Epidermal melanocyte (primary cell): ENCODE measurements at regions not wholly inside any gene's neighbourhood (a gene's known extent, or its start where the extent isn't known, plus 50 kb on each side); places are given as distances from the start of the nearest gene placed in this dataset.
"Not testable (repeated sequence)": the region's sequence is repeated elsewhere in the genome, so short reads cannot be mapped to it uniquely, and the experiment has no call there.

ENCODE experiments used
- DNase-seq: peaks from one replicate; pipeline ENCODE4 v3.0.0; 2011; ENCODE audit warnings: low spot score; ENCODE audit not compliant: insufficient read length

- DNase-seq = no peak
These were observed 588.2 kb upstream of the ADGRL3 start for GRCh38 chr4:60611762-60612496.

- DNase-seq = no peak
These were observed 582.4 kb upstream of the ADGRL3 start for GRCh38 chr4:60617731-60618130.

DNA sequence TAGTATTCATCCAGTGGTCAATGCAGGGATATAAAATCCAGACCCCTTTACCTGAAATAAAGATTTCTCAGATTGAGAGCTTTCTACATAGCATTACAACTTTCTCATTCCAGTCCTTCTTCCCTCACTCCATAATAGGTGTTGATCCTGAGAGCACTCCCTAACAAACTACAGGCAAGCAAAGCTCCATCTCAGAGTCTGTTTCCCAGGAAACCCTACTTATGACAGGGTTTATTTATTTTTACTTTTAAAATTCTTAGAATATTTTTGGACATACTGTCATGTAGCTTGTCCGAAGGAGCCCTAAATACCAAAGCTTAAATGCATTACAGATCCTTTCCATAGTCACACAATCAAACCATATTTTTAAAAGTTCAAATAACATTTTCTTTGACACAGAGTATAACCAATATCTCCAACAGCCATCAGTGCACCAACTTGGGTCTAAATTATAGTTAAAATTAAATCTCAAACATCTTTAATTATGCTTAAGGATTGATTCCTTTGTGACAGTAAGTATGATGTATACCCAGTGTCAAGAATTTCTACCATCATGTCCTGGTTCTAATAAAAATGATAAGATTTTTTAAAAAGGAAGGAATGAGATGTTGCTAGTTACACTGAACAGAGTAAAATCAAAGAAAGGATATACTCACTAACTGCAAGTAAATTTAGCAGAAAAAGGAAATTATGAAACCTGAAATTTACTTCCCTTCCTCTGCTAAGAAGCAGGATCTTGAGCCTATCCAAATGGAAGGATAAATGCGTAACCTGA is 580.4 kb upstream of the ADGRL3 start:
- no peak for DNase-seq

- DNase-seq = no peak
These were observed 562.1 kb upstream of the ADGRL3 start for GRCh38 chr4:60637976-60638375.

GRCh38 chr4:60648774-60649173 is 551.4 kb upstream of the ADGRL3 start:
- no peak for DNase-seq

DNA sequence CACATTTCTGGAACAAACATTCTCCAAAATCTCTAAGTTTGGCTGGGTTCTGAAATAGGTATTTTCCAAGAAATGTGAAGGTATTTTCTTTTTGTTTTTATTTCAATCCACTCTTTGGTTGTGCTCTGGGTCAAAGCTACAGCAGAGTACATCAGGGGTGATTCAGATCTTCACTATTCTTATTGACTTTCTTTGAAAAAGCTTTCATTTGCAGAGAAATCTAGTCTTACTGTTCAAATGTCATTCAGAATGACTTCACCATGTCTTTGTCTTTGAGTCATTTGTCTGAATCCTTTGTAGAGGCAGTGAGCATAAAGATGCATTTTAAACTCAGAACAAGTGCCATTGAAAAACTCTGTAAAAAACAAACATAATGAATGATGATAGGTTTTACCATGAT is 547.2 kb upstream of the ADGRL3 start:
- no peak for DNase-seq

DNA sequence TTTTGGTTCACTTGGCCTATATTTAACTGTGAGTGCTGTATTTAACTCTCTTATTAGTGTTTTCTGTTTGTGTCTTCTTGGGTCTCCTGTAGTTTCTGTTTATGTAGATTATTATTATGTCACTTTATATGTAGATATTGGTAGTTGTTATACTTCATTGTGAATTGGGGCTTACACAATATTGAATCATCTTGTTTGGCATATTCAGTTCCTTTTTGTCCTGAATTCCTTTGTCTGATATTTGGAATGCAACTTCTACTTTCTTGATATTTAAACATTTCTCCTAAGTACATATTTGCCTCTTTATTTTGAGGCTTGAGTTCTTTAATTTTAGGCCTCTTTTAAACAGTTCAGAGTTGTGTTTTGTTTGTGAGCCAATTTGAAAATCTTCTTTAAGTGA is 544.8 kb upstream of the ADGRL3 start:
- no peak for DNase-seq

DNA sequence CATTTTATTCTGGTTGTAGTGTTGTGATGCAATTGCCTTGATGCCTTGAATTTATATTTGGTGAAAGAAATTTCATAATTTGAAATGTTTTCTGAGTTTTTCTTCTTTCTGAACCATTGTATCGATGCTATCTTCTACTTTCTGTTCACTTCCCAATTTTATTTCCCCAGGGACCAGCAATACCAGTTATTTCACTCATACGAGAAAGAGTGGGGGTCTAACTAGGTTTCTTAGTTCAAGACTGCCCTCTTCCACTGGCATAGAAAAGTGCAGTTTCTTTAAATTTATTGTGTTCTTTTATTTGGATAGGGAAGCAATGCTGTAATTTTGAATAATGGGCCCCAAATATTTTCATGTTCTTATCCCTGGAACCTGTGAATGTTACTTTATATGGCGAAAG is 544.0 kb upstream of the ADGRL3 start:
- DNase-seq = no peak

- DNase-seq = no peak
These were observed 543.1 kb upstream of the ADGRL3 start for GRCh38 chr4:60657041-60657440.

DNA sequence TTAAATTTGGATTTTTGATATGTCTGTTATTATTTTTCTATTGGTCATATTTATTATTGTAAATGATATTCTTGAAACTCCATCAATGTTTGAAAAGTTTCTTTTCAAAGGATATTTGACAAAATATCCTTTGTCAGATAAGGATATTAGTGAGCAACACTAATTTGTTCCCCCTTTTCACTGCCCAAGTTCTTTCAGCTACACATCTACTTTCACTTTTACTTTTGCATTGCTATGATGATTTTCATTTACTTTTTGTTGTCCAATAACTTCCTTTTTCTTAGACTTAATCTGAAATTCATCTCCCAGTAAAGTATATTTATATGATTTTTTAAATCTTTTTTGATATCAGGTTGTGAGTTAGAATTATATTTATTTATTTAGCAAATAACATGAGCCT is 542.3 kb upstream of the ADGRL3 start:
- DNase-seq = no peak

DNA sequence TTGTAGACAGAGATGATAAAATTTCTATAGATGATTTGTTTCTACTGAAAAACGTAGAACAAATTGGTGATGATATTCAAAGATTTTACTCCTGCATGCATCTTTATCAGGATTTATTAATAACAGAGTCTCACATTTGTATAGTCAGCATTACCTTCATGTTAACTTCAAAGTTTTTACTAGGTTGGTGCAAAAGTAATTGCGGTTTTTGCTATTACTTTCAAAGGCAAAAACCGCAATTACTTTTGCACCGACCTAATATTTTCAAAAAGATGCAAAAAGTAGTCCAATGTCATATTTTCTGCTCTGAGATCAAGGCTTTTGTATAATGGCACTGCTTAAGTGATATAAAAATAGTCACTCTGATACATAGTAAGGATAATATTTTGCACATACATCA is 536.4 kb upstream of the ADGRL3 start:
- no peak for DNase-seq

GRCh38 chr4:60682901-60683300 is 517.2 kb upstream of the ADGRL3 start:
- no peak for DNase-seq

GRCh38 chr4:60683357-60683756 is 516.8 kb upstream of the ADGRL3 start:
- DNase-seq = no peak

DNA sequence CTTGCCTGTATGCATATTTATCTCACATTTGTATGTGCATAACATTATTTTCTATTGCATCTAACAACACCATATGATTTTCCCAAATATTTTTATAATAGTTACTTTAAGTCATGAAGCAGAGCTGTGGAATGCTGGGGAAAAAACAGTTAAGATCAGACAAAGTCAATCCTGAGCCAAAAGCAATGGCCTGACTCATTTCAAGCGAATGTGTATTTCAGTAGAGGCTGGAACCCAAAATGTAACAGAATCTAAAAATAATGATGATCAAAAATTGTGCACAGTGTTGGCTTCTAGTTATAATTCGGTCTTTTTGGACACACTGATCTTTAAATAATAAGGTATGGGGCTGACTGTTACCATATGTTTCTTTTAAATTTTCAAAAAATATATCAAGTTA is 516.2 kb upstream of the ADGRL3 start:
- peak; percentile 13 for DNase-seq

DNA sequence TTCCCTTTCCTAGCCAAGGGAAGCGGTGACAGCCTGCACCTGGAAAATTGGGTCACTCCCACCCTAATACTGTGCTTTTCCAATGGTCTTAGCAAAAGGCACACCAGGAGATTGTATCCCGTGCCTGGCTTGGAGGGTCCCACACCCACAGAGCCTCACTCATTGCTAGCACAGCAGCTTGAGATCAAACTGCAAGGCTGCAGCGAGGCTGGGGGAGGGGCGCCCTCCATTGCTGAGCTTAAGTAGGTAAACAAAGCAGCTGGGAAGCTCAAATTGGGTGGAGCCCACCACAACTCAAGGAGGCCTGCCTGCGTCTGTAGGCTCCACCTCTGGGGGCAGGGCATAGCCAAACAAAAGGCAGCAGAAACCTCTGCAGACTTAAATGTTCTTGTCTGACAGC is 504.1 kb upstream of the ADGRL3 start:
- DNase-seq = not testable (repeated sequence)

DNA sequence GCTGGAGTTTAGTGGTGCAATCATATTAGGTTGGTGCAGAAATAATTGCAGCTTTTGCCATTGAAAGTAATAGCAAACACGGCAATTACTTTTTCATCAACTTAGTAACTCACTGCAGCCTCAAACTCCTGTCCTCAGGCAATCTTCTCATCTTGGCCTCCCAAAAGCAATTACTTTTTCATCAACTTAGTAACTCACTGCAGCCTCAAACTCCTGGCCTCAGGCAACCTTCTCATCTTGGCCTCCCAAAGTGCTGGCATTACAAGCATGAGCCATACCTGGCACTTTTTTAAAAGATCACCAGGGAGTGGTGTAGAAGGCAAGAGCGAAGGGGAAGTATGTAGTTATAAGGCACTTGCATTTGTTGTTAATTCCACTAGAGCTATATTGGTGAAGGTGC is 491.1 kb upstream of the ADGRL3 start:
- DNase-seq = no peak

DNA sequence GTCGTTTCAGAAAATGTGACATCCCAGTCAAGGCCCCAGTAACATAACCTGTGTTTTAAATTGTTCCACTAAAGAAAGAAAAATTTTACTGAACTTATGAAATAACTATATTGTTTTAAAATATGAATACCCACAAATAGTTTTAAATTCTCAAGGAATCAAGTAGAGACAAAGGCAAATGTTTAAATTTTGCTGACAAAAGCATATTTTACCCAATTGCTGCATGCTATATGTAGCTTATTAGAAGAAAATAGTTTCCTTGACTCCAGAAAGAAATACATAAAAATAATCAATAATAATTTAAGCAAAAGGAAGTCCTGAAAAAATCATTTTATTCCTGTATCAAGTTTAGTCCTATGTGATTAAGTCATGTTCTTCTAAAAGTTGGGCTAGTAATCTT is 481.3 kb upstream of the ADGRL3 start:
- no peak for DNase-seq

GRCh38 chr4:60721685-60722084 is 478.4 kb upstream of the ADGRL3 start:
- DNase-seq = no peak

GRCh38 chr4:60723796-60724195 is 476.3 kb upstream of the ADGRL3 start:
- DNase-seq = no peak

DNA sequence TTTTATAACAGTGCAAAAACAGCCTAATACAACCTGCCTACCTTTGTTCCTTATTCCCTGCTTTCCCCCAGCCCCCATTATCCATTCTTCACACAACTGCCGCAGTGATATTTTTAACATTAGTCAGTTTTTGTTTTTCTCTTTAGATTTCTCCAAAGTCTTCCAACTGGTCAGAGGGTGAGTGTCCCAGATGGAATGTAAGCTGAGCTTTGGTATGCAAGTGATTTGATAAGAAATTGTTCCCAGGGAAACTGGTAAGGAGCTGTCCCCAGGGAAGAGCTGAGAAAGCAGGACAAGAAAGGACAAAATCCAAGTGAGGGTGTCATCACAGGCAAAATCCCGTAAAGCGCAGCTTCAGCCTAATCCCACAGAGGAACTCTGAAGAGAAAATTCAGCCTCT is 475.5 kb upstream of the ADGRL3 start:
- DNase-seq = no peak

- no peak for DNase-seq
These were observed 473.3 kb upstream of the ADGRL3 start for GRCh38 chr4:60726779-60727178.

- no peak for DNase-seq
These were observed 470.9 kb upstream of the ADGRL3 start for GRCh38 chr4:60729194-60729593.

GRCh38 chr4:60729764-60730163 is 470.4 kb upstream of the ADGRL3 start:
- not testable (repeated sequence) for DNase-seq
